Endothelial cell of umbilical vein (primary cell): ENCODE measurements at regions not wholly inside any gene's neighbourhood (a gene's known extent, or its start where the extent isn't known, plus 50 kb on each side); places are given as distances from the start of the nearest gene placed in this dataset.

Experiments
- BruUV-seq: library from RNA; stranded (reverse); fragments of 400-500 nt; replicated peaks from 2 replicates; lab custom pipeline; 2021; lab: Mats Ljungman, UMichigan
- CTCF ChIA-PET: fragments of 300-600, 350-600 bp; sonication (Branson Sonifier 250); formaldehyde crosslinking; loops from one replicate; lab custom pipeline; 2021; ENCODE audit warnings: antibody characterized with exemption, inconsistent platforms; lab: Charles Lee
- POLR2A ChIA-PET: fragments of 300-600, 350-600 bp; sonication (Branson Sonifier 250); formaldehyde crosslinking; loops from one replicate; lab custom pipeline; 2021; ENCODE audit warnings: antibody characterized with exemption, inconsistent platforms; lab: Charles Lee
- DNase-seq: peaks from one replicate; pipeline ENCODE4 v3.0.0-alpha.2; 2011; ENCODE audit warnings: low read depth, low spot score
- FAIRE-seq: peaks from 2 replicates; lab custom pipeline; 2011; peaks lifted over from hg19 to GRCh38; lab: Jason Lieb, UNC
- H2AFZ ChIP-seq: 2 replicates; pipeline ENCODE4 v1.6.0; 2012; ENCODE audit warnings: low read depth, low read length, control low read depth, inconsistent platforms
- H3K27ac ChIP-seq: 2 replicates; pipeline ENCODE4 v1.5.1; 2011; ENCODE audit warnings: low read depth, mild to moderate bottlenecking, control low read depth, low read length, moderate library complexity; ENCODE audit not compliant: insufficient read depth
- H3K27me3 ChIP-seq, 2 experiments: 2 replicates each; pipeline versions ENCODE4 v1.6.0 to v1.6.1; 2011; ENCODE audit warnings: low read length in 2 of 2, mixed read lengths in 1 of 2; ENCODE audit not compliant: control insufficient read depth in 2 of 2, insufficient read depth in 2 of 2
- H3K36me3 ChIP-seq, 2 experiments: 2 replicates in 1 of 2; 3 replicates in 1 of 2; pipeline ENCODE4 v1.5.1; 2011; ENCODE audit warnings: low read length in 2 of 2, mild to moderate bottlenecking in 1 of 2, moderate library complexity in 1 of 2; ENCODE audit not compliant: control insufficient read depth in 2 of 2, insufficient read depth in 2 of 2; ENCODE audit errors: extremely low read depth in 1 of 2
- H3K4me1 ChIP-seq: 3 replicates; pipeline ENCODE4 v1.5.1; 2011; ENCODE audit warnings: mild to moderate bottlenecking, low read length; ENCODE audit not compliant: control insufficient read depth, insufficient read depth; ENCODE audit errors: extremely low read depth
- H3K4me2 ChIP-seq: 2 replicates; pipeline ENCODE4 v1.6.1; 2011; ENCODE audit warnings: low read length, control low read depth, mixed read lengths; ENCODE audit not compliant: insufficient read depth
- H3K4me3 ChIP-seq, 3 experiments: fragments of 200-600 bp in 1 of 3; sonication (generic), shearing (Covaris generic) in 1 of 3; replicated peaks in 1 of 3; 2 replicates each; pipeline ENCODE4 v1.5.1; 2011 to 2016; ENCODE audit warnings: control low read depth in 3 of 3, low read length in 3 of 3, mild to moderate bottlenecking in 2 of 3, inconsistent platforms in 1 of 3, low read depth in 1 of 3, moderate library complexity in 1 of 3; ENCODE audit not compliant: insufficient read depth in 1 of 3
- H3K79me2 ChIP-seq: 2 replicates; pipeline ENCODE4 v1.6.0; 2012; ENCODE audit warnings: low read length, inconsistent platforms; ENCODE audit not compliant: control insufficient read depth, insufficient read depth
- H3K9ac ChIP-seq: replicated peaks from 2 replicates; pipeline ENCODE3; 2011; ENCODE audit warnings: low read length, control low read depth; ENCODE audit not compliant: insufficient read depth; ENCODE audit errors: extremely low read depth
- H3K9me1 ChIP-seq: replicated peaks from 3 replicates; pipeline ENCODE4 v1.6.0; 2011; ENCODE audit warnings: mild to moderate bottlenecking, low read length; ENCODE audit not compliant: control insufficient read depth, insufficient read depth; ENCODE audit errors: extremely low read depth
- H3K9me3 ChIP-seq: replicated peaks from 2 replicates; pipeline ENCODE4 v1.5.1; 2012; ENCODE audit warnings: low read length, inconsistent platforms; ENCODE audit not compliant: control insufficient read depth, insufficient read depth
- H4K20me1 ChIP-seq: replicated peaks from 2 replicates; pipeline ENCODE3; 2011; ENCODE audit warnings: mild to moderate bottlenecking, low read length; ENCODE audit not compliant: control insufficient read depth, insufficient read depth; ENCODE audit errors: extremely low read depth
- CTCF ChIP-seq, 2 donors: IDR thresholded peaks; 1 replicate in 1 of 2; 2 replicates in 1 of 2; pipeline ENCODE4 v1.5.1; 2011; ENCODE audit warnings: low read length in 2 of 2, mild to moderate bottlenecking in 2 of 2, moderate library complexity in 2 of 2, control low read depth in 1 of 2, inconsistent platforms in 1 of 2, low read depth in 1 of 2; ENCODE audit not compliant: insufficient read depth in 1 of 2; ENCODE audit errors: extremely low read depth in 1 of 2
- EZH2 ChIP-seq: IDR thresholded peaks from 2 replicates; pipeline ENCODE4 v1.6.1; 2012; ENCODE audit warnings: borderline replicate concordance, low read depth, mild to moderate bottlenecking, moderate library complexity, low read length, inconsistent platforms; ENCODE audit not compliant: severe bottlenecking
- FOS ChIP-seq: IDR thresholded peaks from 2 replicates; pipeline ENCODE4 v1.6.1; 2011; ENCODE audit warnings: mild to moderate bottlenecking, low read length, moderate library complexity, borderline replicate concordance; ENCODE audit not compliant: insufficient read depth
- GATA2 ChIP-seq: IDR thresholded peaks from 2 replicates; pipeline ENCODE4 v1.7.0; 2011; ENCODE audit warnings: low read depth, mild to moderate bottlenecking, moderate library complexity, mixed read lengths, low read length; ENCODE audit not compliant: insufficient read length, insufficient read depth
- JUN ChIP-seq: IDR thresholded peaks from 2 replicates; pipeline ENCODE4 v1.6.1; 2011; ENCODE audit warnings: borderline replicate concordance, low read depth; ENCODE audit not compliant: insufficient read length, insufficient read depth
- MYC ChIP-seq: IDR thresholded peaks from one replicate; pipeline ENCODE4 v1.6.1; 2011; ENCODE audit warnings: mild to moderate bottlenecking, low read depth, low read length
- POLR2A ChIP-seq: IDR thresholded peaks from 2 replicates; pipeline ENCODE4 v1.6.1; 2012; ENCODE audit warnings: low read depth, mild to moderate bottlenecking, control low read depth, low read length
- POLR2AphosphoS5 ChIP-seq: IDR thresholded peaks from 2 replicates; pipeline ENCODE4 v1.6.1; 2012; ENCODE audit warnings: low read depth, mild to moderate bottlenecking, control low read depth, low read length, moderate library complexity; ENCODE audit not compliant: insufficient read depth
- dilution Hi-C: fragments of 300-500 bp; cut with MboI; formaldehyde crosslinking; loops from one replicate; pipeline ENCODE4 v1.15.0; 2019; ENCODE audit warnings: low sequenced_read_pairs; ENCODE audit not compliant: extremely low pct_ligation_motif_present
- intact Hi-C: fragments of 100-400 bp; cut with micrococcal nuclease; formaldehyde crosslinking; loops from one replicate; pipeline ENCODE4 v1.10.0; 2022
- TF ChIP-seq, protein P1 (sequence below): IDR thresholded peaks from 2 replicates; pipeline ENCODE4 v1.6.1; 2011; ENCODE audit not compliant: insufficient read depth, insufficient read length

DNA sequence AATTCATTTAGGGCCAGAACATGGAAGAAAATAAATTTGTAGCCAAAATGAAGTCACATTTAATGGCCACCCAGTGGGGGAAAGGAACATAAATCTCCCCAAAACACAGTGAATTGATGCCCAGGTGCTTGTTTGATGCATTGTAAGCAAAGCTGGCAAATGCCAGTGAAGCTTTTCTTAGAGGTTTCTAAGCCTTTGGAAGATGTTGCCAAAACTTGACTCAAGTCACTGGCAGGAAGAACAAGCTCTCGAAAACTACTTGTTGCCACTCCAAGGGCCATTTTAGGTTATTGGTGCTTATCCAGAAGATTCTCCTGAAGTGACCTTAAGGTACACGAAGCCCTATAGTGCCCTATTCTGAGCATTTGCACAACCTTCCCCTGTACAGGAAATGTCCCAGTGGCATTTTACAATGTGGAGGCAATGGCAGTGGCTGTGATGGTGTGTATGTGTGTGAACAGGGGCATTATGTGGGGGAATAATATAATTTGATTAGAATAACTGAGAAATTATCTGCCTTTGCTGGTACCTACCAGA lies 89.5 kb upstream of the NOVA1 start:
- CTCF ChIA-PET = no interaction called here
- intact Hi-C loops (no loop called here), dilution Hi-C loops (no loop called here)
- DNase-seq = no peak
- no peak overlapping the region for H3K4me3 ChIP-seq
- FAIRE-seq = no peak
- H3K36me3 ChIP-seq = no peaks in the 10 kb centered on the region
- POLR2A ChIA-PET = no interaction called here
- no peaks in the 10 kb centered on the region for H3K27me3 ChIP-seq
- H3K9me3 ChIP-seq = no peaks in the 10 kb centered on the region
- H3K4me2 ChIP-seq = no peak overlapping the region
- TF ChIP-seq JUN (no peak), FOS (no peak), GATA2 (no peak), POLR2A (no peak), MYC (no peak), CTCF (IDR thresholded peaks at IDR 0.05; ENCODE audit: extremely low read depth in 1 of 2, insufficient read depth in 1 of 2, low read depth in 1 of 2, low read length in 2 of 2) (no peak)
- no peaks in the 10 kb centered on the region for H3K9me1 ChIP-seq
- no peaks in the 10 kb centered on the region for H3K79me2 ChIP-seq
- no peak overlapping the region for H3K27ac ChIP-seq
- H3K9ac ChIP-seq = no peak overlapping the region
- H4K20me1 ChIP-seq = no peaks in the 10 kb centered on the region
- no peaks in the 10 kb centered on the region for H3K4me1 ChIP-seq
- no TSS peak for BruUV-seq
- H2AFZ ChIP-seq = no peak overlapping the region

GRCh38 chr14:26694521-26694920 lies 96.7 kb upstream of the NOVA1 start:
- H3K27ac ChIP-seq = no peak overlapping the region
- intact Hi-C loops = no loop called here
- H3K4me3 ChIP-seq = no peak overlapping the region
- no TSS peak for BruUV-seq
- peaks cover 0 to 2% of the 10 kb centered on the region in 2 experiments for H3K27me3 ChIP-seq
- TF ChIP-seq MYC (no peak), POLR2AphosphoS5 (no peak), FOS (no peak), POLR2A (no peak), JUN (no peak), GATA2 (no peak), CTCF (IDR thresholded peaks at IDR 0.05; ENCODE audit: extremely low read depth in 1 of 2, insufficient read depth in 1 of 2, low read depth in 1 of 2, low read length in 2 of 2) (no peak), EZH2 (no peak)
- TF ChIP-seq, protein P1, sequence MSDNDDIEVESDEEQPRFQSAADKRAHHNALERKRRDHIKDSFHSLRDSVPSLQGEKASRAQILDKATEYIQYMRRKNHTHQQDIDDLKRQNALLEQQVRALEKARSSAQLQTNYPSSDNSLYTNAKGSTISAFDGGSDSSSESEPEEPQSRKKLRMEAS = no peak
- H3K9me1 ChIP-seq = no peaks in the 10 kb centered on the region
- ChIA-PET POLR2A (no interaction called here), CTCF (no interaction called here)
- no peaks in the 10 kb centered on the region for H3K79me2 ChIP-seq
- no peak for FAIRE-seq
- dilution Hi-C loops = no loop called here
- no peak overlapping the region for H2AFZ ChIP-seq
- H4K20me1 ChIP-seq = no peaks in the 10 kb centered on the region
- H3K4me1 ChIP-seq = no peaks in the 10 kb centered on the region
- H3K4me2 ChIP-seq = no peak overlapping the region
- H3K9me3 ChIP-seq = no peaks in the 10 kb centered on the region
- H3K9ac ChIP-seq = no peak overlapping the region
- H3K36me3 ChIP-seq = no peaks in the 10 kb centered on the region
- DNase-seq = no peak
